ENCODE measurements at regions not wholly inside any gene's neighbourhood (a gene's known extent, or its start where the extent isn't known, plus 50 kb on each side); places are given as distances from the start of the nearest gene placed in this dataset.
"Not testable (repeated sequence)": the region's sequence is repeated elsewhere in the genome, so short reads cannot be mapped to it uniquely, and the experiment has no call there.

- DNase-seq, result not testable (repeated sequence)
Observed at GRCh38 chr16:16563962-16564361, 185.0 kb downstream of the NPIPA7 start.

- not testable (repeated sequence) for DNase-seq
Observed at GRCh38 chr16:16565326-16565725, 186.4 kb downstream of the NPIPA7 start.

GRCh38 chr16:16570055-16570454 is 191.1 kb downstream of the NPIPA7 start:
- DNase-seq, result not testable (repeated sequence)

GRCh38 chr16:16570874-16571273 is 191.9 kb downstream of the NPIPA7 start:
- DNase-seq, result not testable (repeated sequence)

- not testable (repeated sequence) for DNase-seq
Observed at GRCh38 chr16:16572130-16572774, 193.3 kb downstream of the NPIPA7 start.

- not testable (repeated sequence) for DNase-seq
Observed at GRCh38 chr16:16577062-16577461, 198.1 kb downstream of the NPIPA7 start.

GRCh38 chr16:16578701-16579100 is 199.8 kb downstream of the NPIPA7 start:
- DNase-seq, result no peak

- not testable (repeated sequence) for DNase-seq
Observed at GRCh38 chr16:16582916-16583315, 204.0 kb downstream of the NPIPA7 start.

- not testable (repeated sequence) for DNase-seq
Observed at GRCh38 chr16:16586073-16586651, 207.2 kb downstream of the NPIPA7 start.

GRCh38 chr16:16586969-16587368 is 208.0 kb downstream of the NPIPA7 start:
- DNase-seq, result not testable (repeated sequence)

GRCh38 chr16:16588436-16588835 is 209.5 kb downstream of the NPIPA7 start:
- not testable (repeated sequence) for DNase-seq

GRCh38 chr16:16590654-16591318 is 211.8 kb downstream of the NPIPA7 start:
- DNase-seq, result not testable (repeated sequence)

- DNase-seq, result peak; percentile 65
Observed at GRCh38 chr16:16593156-16593863, 214.4 kb downstream of the NPIPA7 start.

- DNase-seq, result not testable (repeated sequence)
Observed at GRCh38 chr16:16595029-16595718, 216.2 kb downstream of the NPIPA7 start.

- not testable (repeated sequence) for DNase-seq
Observed at GRCh38 chr16:16601239-16601638, 222.3 kb downstream of the NPIPA7 start.

GRCh38 chr16:16607401-16608082 is 228.6 kb downstream of the NPIPA7 start:
- not testable (repeated sequence) for DNase-seq

GRCh38 chr16:16609627-16610026 is 230.7 kb downstream of the NPIPA7 start:
- DNase-seq, result not testable (repeated sequence)

- not testable (repeated sequence) for DNase-seq
Observed at GRCh38 chr16:16610389-16610967, 231.5 kb downstream of the NPIPA7 start.

GRCh38 chr16:16613212-16613611 is 234.3 kb downstream of the NPIPA7 start:
- not testable (repeated sequence) for DNase-seq

- DNase-seq, result not testable (repeated sequence)
Observed at GRCh38 chr16:16614484-16614883, 235.5 kb downstream of the NPIPA7 start.

- DNase-seq, result not testable (repeated sequence)
Observed at GRCh38 chr16:16618963-16619465, 240.1 kb downstream of the NPIPA7 start.
